ENCODE measurements at regions not wholly inside any gene's neighbourhood (a gene's known extent, or its start where the extent isn't known, plus 50 kb on each side); places are given as distances from the start of the nearest gene placed in this dataset.
A peak's percentile ranks its signal among the peaks of the same experiment; 100 is the strongest.
"Not testable (repeated sequence)": the region's sequence is repeated elsewhere in the genome, so short reads cannot be mapped to it uniquely, and the experiment has no call there.

DNA sequence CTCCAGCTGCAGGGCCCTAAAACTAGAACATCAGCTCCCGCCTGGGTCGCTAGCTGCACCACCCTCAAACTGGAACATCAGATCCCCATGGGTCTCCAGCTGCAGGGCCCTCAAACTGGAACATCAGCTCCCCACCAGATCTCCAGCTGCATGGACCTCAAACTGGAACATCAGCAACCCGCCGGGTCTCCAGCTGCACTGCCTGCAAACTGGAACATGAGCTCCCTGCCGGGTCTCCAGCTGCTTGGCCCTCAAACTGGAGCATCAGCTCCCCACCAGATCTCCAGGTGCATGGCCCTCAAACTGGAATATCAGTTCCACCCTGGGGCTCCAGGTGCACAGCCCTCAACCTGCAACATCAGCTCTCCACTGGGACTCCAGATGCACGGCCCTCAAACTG, 82.7 kb downstream of the TFRC start:
- ATAC-seq (replicated peaks in 1 of 2); H3K9me3 Mint-ChIP-seq; H3K27me3 Mint-ChIP-seq (ENCODE audit: low read depth); DNase-seq; H3K36me3 Mint-ChIP-seq (ENCODE audit: insufficient read depth in 2 of 2); H3K4me3 Mint-ChIP-seq; H3K4me1 Mint-ChIP-seq (ENCODE audit: low read depth); H3K27ac Mint-ChIP-seq: not testable (repeated sequence)

DNA sequence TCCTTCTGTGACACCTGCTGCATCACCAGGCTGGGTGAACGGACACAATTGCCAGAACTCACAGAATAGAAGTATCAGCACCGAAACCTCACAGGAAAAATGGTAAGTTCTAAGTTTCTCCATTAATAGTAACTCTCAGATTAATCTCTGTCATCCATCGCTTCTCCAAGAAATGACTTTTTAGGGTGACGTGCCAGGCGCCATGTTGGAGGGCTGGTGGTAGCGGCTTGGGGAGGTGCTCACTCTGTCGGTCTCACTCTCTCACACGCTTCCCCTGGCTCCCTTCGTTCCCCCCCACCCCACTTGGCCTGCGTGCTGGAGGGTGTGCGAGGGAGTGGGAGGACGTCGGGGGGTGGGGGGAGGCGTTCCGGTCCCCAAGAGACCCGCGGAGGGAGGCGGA, 85.6 kb downstream of the TFRC start:
- H3K27me3 Mint-ChIP-seq (ENCODE audit: low read depth); DNase-seq; H3K27ac Mint-ChIP-seq; H3K4me3 Mint-ChIP-seq; ATAC-seq (replicated peaks in 1 of 2); H3K36me3 Mint-ChIP-seq (ENCODE audit: insufficient read depth in 2 of 2); H3K9me3 Mint-ChIP-seq; H3K4me1 Mint-ChIP-seq (ENCODE audit: low read depth): not testable (repeated sequence)

DNA sequence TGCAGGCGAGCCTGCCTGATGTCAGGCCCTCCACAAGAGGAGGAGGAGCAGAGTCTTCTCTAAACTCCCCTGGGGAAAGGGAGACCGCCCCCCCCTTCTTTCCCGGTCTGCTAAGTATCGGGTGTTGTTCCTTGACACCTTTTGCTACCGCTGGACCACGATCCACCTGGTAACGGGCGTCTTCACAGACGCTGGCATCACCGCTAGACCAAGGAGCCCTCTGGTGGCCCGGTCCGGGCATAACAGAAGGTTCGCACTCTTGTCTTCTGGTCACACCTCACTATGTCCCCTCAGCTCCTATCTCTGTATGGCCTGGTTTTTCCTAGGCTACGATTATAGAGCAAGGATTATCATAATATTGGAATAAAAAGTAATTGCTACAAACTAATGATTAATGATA, 86.0 kb upstream of the TNK2 start:
- not testable (repeated sequence) for ATAC-seq (replicated peaks in 1 of 2); H3K9me3 Mint-ChIP-seq; H3K36me3 Mint-ChIP-seq (ENCODE audit: insufficient read depth in 2 of 2); H3K4me1 Mint-ChIP-seq (ENCODE audit: low read depth); H3K27ac Mint-ChIP-seq; H3K4me3 Mint-ChIP-seq; H3K27me3 Mint-ChIP-seq (ENCODE audit: low read depth)
- peak; percentile 71 to 80 for DNase-seq

DNA sequence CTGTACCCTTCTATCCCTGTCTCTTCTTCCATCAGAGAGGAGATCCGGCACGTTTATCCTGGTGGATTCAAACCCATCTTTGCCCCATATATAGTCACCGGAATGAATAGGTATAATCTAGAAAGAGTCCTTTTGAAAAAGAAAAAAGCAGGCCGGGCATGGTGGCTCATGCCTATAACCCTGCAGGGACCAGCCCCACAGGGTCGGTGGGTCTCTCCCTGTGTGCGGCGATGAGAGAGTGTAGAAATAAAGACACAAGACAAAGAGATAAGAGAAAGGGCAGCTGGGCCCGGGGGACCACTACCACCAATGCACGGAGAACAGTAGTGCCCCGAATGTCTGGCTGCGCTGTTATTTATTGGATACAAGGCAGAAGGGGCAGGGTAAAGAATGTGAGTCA, 85.3 kb upstream of the TNK2 start:
- not testable (repeated sequence) for H3K36me3 Mint-ChIP-seq (ENCODE audit: insufficient read depth in 2 of 2); H3K27me3 Mint-ChIP-seq (ENCODE audit: low read depth); H3K4me1 Mint-ChIP-seq (ENCODE audit: low read depth); ATAC-seq (replicated peaks in 1 of 2); DNase-seq; H3K4me3 Mint-ChIP-seq; H3K27ac Mint-ChIP-seq; H3K9me3 Mint-ChIP-seq

DNA sequence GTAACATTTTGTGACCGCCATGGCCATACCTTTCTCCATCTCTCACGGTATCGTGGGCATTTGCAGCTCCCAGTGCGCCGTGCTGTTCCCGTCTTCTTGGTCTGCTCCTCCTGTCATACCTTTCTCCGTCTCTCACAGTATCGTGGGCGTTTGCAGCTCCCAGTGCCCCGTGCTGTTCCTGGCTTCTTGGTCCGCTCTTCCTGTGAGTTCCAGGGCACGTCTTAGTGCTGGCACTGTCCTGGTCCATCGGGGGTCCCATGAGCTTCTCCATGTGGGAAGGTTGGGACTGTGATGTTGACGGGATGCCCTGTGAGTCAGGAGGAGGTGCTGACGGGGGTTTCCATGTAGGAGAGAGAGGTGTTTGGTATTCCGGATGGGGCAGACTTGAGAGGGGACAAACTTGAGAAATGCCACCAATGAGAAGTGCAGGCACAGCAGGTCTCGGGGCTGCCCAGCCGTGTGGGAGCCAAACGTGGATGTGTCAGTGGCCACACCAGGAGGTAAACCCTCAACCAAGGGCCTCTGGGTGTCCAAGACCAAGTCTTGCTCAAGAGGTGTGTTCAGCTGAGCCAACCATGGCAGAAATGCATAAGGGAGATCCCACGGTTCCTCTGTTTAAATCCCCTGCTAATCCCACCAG, 84.7 kb upstream of the TNK2 start:
- DNase-seq; ATAC-seq (replicated peaks in 1 of 2); H3K27ac Mint-ChIP-seq; H3K4me3 Mint-ChIP-seq; H3K27me3 Mint-ChIP-seq (ENCODE audit: low read depth); H3K9me3 Mint-ChIP-seq; H3K4me1 Mint-ChIP-seq (ENCODE audit: low read depth); H3K36me3 Mint-ChIP-seq (ENCODE audit: insufficient read depth in 2 of 2): not testable (repeated sequence)

DNA sequence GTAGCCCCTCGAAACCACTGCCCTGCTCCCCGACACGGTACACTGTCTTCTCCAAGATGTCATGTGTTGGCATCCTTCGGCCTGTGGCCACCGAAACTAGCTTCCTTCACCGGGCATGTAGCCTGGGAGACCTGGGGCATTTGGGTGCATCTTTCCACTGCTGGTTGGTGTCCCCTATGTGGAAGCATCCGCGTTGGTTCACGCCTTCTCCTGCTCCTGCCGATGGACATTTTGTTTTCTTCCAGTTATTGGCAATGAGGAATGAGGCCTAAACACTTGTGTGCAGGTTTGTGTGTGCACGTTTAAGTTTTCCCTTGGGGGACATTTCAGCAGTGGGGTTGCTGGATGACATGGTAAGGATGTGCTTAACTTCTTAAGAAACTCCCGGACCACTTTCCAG, 83.6 kb upstream of the TNK2 start:
- DNase-seq, result not testable (repeated sequence)

DNA sequence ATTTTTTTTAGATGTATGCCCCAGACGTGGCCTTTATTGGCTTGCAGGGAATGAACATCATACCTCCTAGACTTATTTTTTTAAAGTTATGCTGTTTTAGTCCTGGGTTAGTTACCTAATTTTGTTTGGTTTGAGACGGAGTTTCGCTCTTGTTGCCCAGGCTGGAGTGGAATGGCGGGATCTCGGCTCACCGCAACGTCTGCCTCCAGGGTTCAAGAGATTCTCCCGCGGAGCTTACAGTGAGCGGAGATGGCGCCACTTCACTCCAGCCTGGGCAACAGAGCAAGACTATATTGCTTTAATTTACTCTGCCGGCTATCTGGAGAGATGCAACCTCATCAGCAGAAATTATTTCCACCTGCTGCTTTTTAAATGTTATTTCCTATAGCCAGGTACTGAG, 82.9 kb upstream of the TNK2 start:
- Mint-ChIP-seq H3K4me3 (peak overlapping the region; percentile 83 to 86), H3K27ac (peak overlapping the region; percentile 93)
- not testable (repeated sequence) for H3K9me3 Mint-ChIP-seq; DNase-seq; H3K4me1 Mint-ChIP-seq (ENCODE audit: low read depth); H3K36me3 Mint-ChIP-seq (ENCODE audit: insufficient read depth in 2 of 2); ATAC-seq (replicated peaks in 1 of 2); H3K27me3 Mint-ChIP-seq (ENCODE audit: low read depth)

More for the DNA sequence above, 83.6 kb upstream of the TNK2 start:
- H3K9me3 Mint-ChIP-seq; ATAC-seq (replicated peaks in 1 of 2); H3K36me3 Mint-ChIP-seq (ENCODE audit: insufficient read depth in 2 of 2); H3K4me3 Mint-ChIP-seq; H3K4me1 Mint-ChIP-seq (ENCODE audit: low read depth); H3K27ac Mint-ChIP-seq; H3K27me3 Mint-ChIP-seq (ENCODE audit: low read depth): not testable (repeated sequence)

DNA sequence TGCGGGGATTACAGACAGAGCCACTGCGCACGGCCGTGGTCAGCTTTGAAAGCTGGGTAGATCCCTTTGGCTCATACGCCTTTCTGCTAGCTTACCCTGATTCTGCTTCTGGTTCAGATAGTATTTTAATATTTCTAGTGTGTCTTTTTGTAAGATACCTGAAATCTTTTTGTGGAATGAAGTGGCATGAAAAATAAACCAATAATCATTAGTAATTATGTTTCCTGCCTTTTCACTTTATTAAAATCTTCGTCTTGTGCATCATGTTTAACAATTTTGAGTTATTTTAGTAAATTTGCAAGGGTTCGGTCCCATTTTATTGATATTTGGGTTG, 82.5 kb upstream of the TNK2 start:
- not testable (repeated sequence) for ATAC-seq (replicated peaks in 1 of 2); H3K36me3 Mint-ChIP-seq (ENCODE audit: insufficient read depth in 2 of 2); H3K27me3 Mint-ChIP-seq (ENCODE audit: low read depth); H3K4me1 Mint-ChIP-seq (ENCODE audit: low read depth); DNase-seq; H3K9me3 Mint-ChIP-seq
- Mint-ChIP-seq H3K27ac (peak overlapping the region; percentile 93), H3K4me3 (peak overlapping the region; percentile 83 to 86)

DNA sequence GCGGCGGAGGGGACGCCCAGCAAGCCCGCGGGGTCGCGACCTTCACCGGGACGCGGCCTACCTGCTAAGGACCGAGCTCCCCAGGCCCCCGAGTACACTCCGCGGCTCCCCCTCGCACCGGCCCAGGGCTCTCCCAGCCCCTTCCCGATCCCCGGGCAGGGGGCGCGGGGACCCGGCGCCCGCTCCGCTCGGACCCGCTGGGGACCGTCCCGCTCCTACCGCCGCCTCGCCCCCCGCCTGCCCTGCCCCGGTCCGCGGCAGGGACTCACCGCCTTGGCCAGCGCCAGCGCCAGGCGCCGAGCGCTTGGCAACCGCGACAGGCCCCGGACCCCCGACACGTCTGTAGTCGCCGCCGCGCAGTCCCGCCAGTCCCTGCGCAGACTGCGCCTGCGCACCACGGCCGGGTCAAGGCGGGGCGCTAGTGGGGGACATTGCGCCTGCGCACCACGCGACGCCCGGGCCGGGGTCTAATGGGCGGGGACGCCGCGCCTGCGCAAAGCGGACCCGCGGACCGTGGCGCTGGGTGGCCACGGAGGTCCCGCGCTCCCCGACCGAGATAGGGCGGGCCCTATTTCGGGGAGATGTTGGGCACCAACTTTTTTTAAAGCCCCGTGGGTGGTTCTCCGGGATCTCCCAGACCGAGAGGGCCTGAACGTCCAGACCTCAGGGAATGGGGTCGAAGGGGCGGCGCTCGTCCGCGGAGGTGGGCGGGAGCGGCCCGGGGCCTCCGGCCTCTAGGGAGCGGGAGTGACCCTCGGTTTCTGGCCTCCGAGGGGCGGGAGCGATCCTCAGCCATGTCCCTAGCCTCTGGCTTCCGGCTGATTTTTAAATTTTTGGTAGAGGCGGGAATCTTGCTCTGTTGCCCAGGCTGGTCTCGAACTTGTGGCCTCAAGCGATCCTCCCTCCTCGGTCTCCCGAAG, 81.8 kb upstream of the TNK2 start:
- not testable (repeated sequence) for H3K36me3 Mint-ChIP-seq (ENCODE audit: insufficient read depth in 2 of 2)

DNA sequence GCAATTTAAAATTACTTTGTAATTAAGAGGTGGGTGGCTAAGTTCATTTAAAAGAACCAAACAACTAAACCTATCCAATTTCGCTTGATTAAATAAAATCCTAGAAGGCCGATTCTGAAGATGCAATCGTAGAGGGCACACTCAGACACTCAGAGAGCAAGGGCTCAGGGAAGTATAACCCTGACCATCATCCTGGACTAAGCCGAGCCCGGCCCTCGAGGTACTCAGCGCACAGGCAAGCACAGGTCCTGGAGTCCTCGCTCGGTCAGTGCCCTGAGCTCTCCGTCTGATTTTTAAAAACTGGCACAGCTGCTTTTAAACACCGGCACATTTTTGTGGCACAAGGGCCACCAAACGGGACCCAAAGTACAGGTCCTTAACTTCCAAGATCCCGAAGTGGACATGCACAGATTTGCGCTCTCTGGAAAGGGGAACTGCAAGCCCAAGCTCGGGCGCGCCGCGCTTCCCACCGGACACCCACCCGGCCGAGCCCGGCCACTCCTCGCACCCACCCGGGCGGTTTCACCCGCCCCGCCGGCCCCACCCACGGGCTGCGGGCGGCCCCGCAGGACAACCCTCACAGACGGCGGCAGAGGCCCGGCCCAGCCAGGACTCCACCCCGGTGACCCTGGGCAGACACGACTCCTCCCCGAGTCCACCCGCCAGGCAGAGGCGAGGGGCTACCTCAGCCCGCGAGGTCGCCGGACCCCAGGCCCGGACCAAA, 81.0 kb upstream of the TNK2 start:
- not testable (repeated sequence) for H3K27ac Mint-ChIP-seq; H3K4me1 Mint-ChIP-seq (ENCODE audit: low read depth); H3K36me3 Mint-ChIP-seq (ENCODE audit: insufficient read depth in 2 of 2); H3K9me3 Mint-ChIP-seq; H3K27me3 Mint-ChIP-seq (ENCODE audit: low read depth)
- DNase-seq, result peak; percentile 60 to 71
- peak overlapping the region; percentile 63 for H3K4me3 Mint-ChIP-seq
- peak; percentile 57 to 68 for ATAC-seq (replicated peaks in 1 of 2)

More for the DNA sequence above, 81.8 kb upstream of the TNK2 start:
- not testable (repeated sequence) for H3K4me1 Mint-ChIP-seq (ENCODE audit: low read depth); H3K9me3 Mint-ChIP-seq; H3K27me3 Mint-ChIP-seq (ENCODE audit: low read depth)
- H3K27ac Mint-ChIP-seq, result peak overlapping the region; percentile 93
- DNase-seq, result peak; percentile 95 to 99
- peak overlapping the region; percentile 83 to 86 for H3K4me3 Mint-ChIP-seq
- ATAC-seq (replicated peaks in 1 of 2), result peak; percentile 89 to 91

DNA sequence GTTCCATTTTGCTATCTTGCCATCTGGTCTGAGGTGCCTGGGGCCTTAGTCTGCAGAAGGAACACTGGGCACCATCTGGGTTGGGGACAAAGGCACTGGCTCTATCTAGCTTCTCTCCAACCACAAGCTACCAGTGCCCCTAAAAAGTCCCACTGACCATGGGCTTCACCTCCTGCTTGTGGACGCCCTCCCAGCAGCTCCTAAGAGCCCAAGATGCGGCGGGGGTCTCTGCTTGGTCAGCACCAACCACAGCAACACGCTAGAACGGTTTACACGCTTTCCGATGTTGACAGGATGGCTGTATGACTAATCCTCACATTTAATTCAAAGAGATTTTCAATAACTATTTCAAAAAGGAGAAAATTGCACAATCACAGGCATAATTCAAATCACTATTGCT, 80.4 kb upstream of the TNK2 start:
- H3K4me1 Mint-ChIP-seq (ENCODE audit: low read depth); H3K9me3 Mint-ChIP-seq; ATAC-seq (replicated peaks in 1 of 2); H3K36me3 Mint-ChIP-seq (ENCODE audit: insufficient read depth in 2 of 2); H3K27me3 Mint-ChIP-seq (ENCODE audit: low read depth); H3K27ac Mint-ChIP-seq; DNase-seq: not testable (repeated sequence)
- H3K4me3 Mint-ChIP-seq, result peak overlapping the region; percentile 63

DNA sequence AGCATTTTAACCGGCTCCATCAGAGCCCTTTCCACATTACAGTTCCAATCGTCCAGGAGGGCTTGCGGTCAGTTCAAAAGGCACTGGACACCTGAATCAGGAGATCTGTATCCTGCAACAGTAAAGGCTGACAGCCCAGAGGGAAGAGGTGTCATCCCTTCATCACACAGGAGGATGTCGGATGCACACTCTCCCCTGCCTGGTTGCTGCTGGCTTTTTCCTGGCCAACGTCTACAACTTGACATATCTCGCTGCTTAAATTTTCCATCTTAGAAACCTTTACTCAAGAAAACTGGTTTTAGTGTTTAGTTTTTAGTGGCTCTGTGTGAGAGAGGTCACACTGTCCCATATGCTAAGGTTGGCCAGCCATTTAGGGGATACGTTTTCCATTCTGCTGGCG, 78.7 kb upstream of the TNK2 start:
- H3K4me1 Mint-ChIP-seq (ENCODE audit: low read depth); H3K27me3 Mint-ChIP-seq (ENCODE audit: low read depth): not testable (repeated sequence)

DNA sequence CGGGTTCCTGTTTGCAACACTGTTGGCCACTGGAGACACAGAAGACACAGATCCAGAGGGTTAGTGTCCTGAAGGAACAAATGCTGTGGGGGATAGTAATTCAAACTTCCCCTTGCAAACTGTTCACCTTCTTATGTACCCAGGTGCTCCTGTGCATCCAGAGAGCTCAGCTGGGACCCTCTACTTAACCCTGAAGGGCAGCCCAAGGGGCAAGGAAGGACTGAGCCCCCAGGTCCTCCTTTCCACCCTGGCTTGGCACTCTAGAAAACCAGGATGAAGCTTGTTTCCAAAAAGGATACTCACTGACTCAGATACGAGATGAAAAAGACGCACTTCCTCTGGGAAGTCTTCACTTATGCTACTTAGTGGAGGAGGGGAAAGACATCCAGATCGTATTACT, 78.2 kb upstream of the TNK2 start:
- not testable (repeated sequence) for H3K4me3 Mint-ChIP-seq; H3K9me3 Mint-ChIP-seq; H3K27ac Mint-ChIP-seq; DNase-seq; ATAC-seq (replicated peaks in 1 of 2); H3K27me3 Mint-ChIP-seq (ENCODE audit: low read depth); H3K4me1 Mint-ChIP-seq (ENCODE audit: low read depth)
- peaks cover 5 to 13% of the 10 kb centered on the region in 2 donors for H3K36me3 Mint-ChIP-seq (ENCODE audit: insufficient read depth in 2 of 2)

More for the DNA sequence above, 78.7 kb upstream of the TNK2 start:
- not testable (repeated sequence) for H3K27ac Mint-ChIP-seq; DNase-seq; H3K4me3 Mint-ChIP-seq; H3K9me3 Mint-ChIP-seq; ATAC-seq (replicated peaks in 1 of 2)
- H3K36me3 Mint-ChIP-seq (ENCODE audit: insufficient read depth in 2 of 2), result peaks cover 5 to 13% of the 10 kb centered on the region in 2 donors

All from activated T-cell treated with anti-CD3 and anti-CD28 coated beads, Interleukin-2, amount 50 U/mL, for 72 hours (primary cell).